GM12878 (cell line): ENCODE measurements at regions not wholly inside any gene's neighbourhood (a gene's known extent, or its start where the extent isn't known, plus 50 kb on each side); places are given as distances from the start of the nearest gene placed in this dataset.

Experiments
- ATAC-seq: fragments of 200-7000 bp; cut with Tn5 transposase; 3 replicates; pipeline ENCODE4 v1.9.1; 2020; ENCODE audit warnings: mild to moderate bottlenecking, moderate library complexity
- BruUV-seq: library from RNA; stranded (reverse); fragments of 400-500 nt; replicated peaks from 2 replicates; lab custom pipeline; 2021; lab: Mats Ljungman, UMichigan
- CTCF ChIA-PET: fragments of 300-600 bp; sonication (Branson Sonifier 250); formaldehyde crosslinking; extraction: SDS; loops from one replicate; lab custom pipeline; 2021; ENCODE audit warnings: inconsistent platforms; lab: Yijun Ruan, JAX
- POLR2A ChIA-PET: fragments of 350-600 bp; formaldehyde crosslinking; extraction: SDS; loops from one replicate; lab custom pipeline; 2021; ENCODE audit warnings: inconsistent platforms; lab: Charles Lee
- RAD21 ChIA-PET: fragments of 300-600 bp; sonication (Branson Sonifier 250); formaldehyde crosslinking; loops from one replicate; lab custom pipeline; 2023; ENCODE audit warnings: antibody characterized with exemption; ENCODE audit not compliant: unreplicated experiment; lab: Charles Lee
- SMC1A ChIA-PET: fragments of 300-600 bp; sonication (Branson Sonifier 250); formaldehyde crosslinking; loops from one replicate; lab custom pipeline; 2023; ENCODE audit not compliant: unreplicated experiment, uncharacterized antibody; lab: Charles Lee
- DNase-seq: peaks from one replicate; pipeline ENCODE4 v3.0.0-alpha.2; 2011; ENCODE audit warnings: low read depth, low spot score
- FAIRE-seq: peaks from 3 replicates; lab custom pipeline; 2011; peaks lifted over from hg19 to GRCh38; lab: Jason Lieb, UNC
- H2AFZ ChIP-seq: 2 replicates; pipeline ENCODE4 v1.6.0; 2011; ENCODE audit warnings: low read depth, low read length, control low read depth; ENCODE audit not compliant: control insufficient read depth
- H3K27ac ChIP-seq: 2 replicates; pipeline ENCODE4 v1.5.1; 2011; ENCODE audit warnings: control low read depth; ENCODE audit not compliant: control insufficient read depth, insufficient read depth
- H3K27me3 ChIP-seq, 2 experiments: replicated peaks in 1 of 2; 2 replicates each; pipeline versions ENCODE4 v1.6.0 to v1.6.1; 2011; ENCODE audit warnings: low read length in 1 of 2; ENCODE audit not compliant: control insufficient read depth in 2 of 2, insufficient read depth in 2 of 2
- H3K36me3 ChIP-seq, 2 experiments: 2 replicates each; pipeline ENCODE4 v1.5.1; 2011; ENCODE audit warnings: low read length in 1 of 2; ENCODE audit not compliant: control insufficient read depth in 2 of 2, insufficient read depth in 2 of 2
- H3K4me1 ChIP-seq: 2 replicates; pipeline ENCODE4 v1.6.1; 2011; ENCODE audit warnings: mild to moderate bottlenecking, low read length, moderate library complexity, mixed read lengths; ENCODE audit not compliant: control insufficient read depth, insufficient read depth
- H3K4me2 ChIP-seq: 2 replicates; pipeline ENCODE4 v1.6.0; 2011; ENCODE audit warnings: control low read depth; ENCODE audit not compliant: control insufficient read depth, insufficient read depth
- H3K4me3 ChIP-seq: fragments of 200-600 bp; sonication (generic); 2 replicates; pipeline ENCODE4 v1.5.1; 2016
- H3K79me2 ChIP-seq: 2 replicates; pipeline ENCODE4 v1.6.0; 2011; ENCODE audit warnings: low read length; ENCODE audit not compliant: control insufficient read depth, insufficient read depth
- H3K9ac ChIP-seq: 2 replicates; pipeline ENCODE4 v1.8.0; 2011; ENCODE audit warnings: low read length, control low read depth, mixed read lengths; ENCODE audit not compliant: control insufficient read depth, insufficient read depth
- H3K9me3 ChIP-seq: replicated peaks from 3 replicates; pipeline ENCODE4 v1.5.1; 2011; ENCODE audit warnings: mild to moderate bottlenecking, low read length; ENCODE audit not compliant: control insufficient read depth, insufficient read depth
- H4K20me1 ChIP-seq: 2 replicates; pipeline ENCODE4 v1.6.0; 2011; ENCODE audit not compliant: control insufficient read depth, insufficient read depth
- ATF2 ChIP-seq: IDR thresholded peaks from 2 replicates; pipeline ENCODE4 v1.6.1; 2012; ENCODE audit warnings: low read length, inconsistent platforms
- BHLHE40 ChIP-seq, 2 experiments: fragments of 450-650 bp in 1 of 2; IDR thresholded peaks; 2 replicates each; pipeline ENCODE4 v1.6.1; 2011 to 2017; ENCODE audit warnings: low read depth in 2 of 2, borderline replicate concordance in 1 of 2, improper control_type of control experiment in 1 of 2, low read length in 1 of 2, mild to moderate bottlenecking in 1 of 2
- FOXK2 ChIP-seq: fragments of 450-650 bp; IDR thresholded peaks from 2 replicates; pipeline ENCODE4 v1.6.1; 2017; ENCODE audit warnings: mild to moderate bottlenecking, moderate library complexity
- FOXM1 ChIP-seq: IDR thresholded peaks from 2 replicates; pipeline ENCODE4 v1.6.1; 2012; ENCODE audit warnings: low read depth, mild to moderate bottlenecking, inconsistent platforms, low read length, moderate library complexity
- GATAD2B ChIP-seq: fragments of 450-650 bp; conservative IDR thresholded peaks from 2 replicates; pipeline ENCODE4 v1.6.1; 2017; ENCODE audit warnings: low read depth, mild to moderate bottlenecking, moderate library complexity
- HSF1 ChIP-seq: fragments of 150-350 bp; IDR thresholded peaks from 2 replicates; pipeline ENCODE4 v1.6.1; 2014; ENCODE audit warnings: mild to moderate bottlenecking, low read depth, low read length
- IRF3 ChIP-seq: fragments of 450-650 bp; IDR thresholded peaks from 2 replicates; pipeline ENCODE4 v1.6.1; 2014; ENCODE audit warnings: mild to moderate bottlenecking
- MTA2 ChIP-seq: fragments of 450-650 bp; IDR thresholded peaks from 2 replicates; pipeline ENCODE4 v1.6.1; 2016; ENCODE audit warnings: low read depth, mild to moderate bottlenecking, moderate library complexity
- PBX3 ChIP-seq: IDR thresholded peaks from 2 replicates; pipeline ENCODE4 v1.6.1; 2011; ENCODE audit warnings: mild to moderate bottlenecking, low read depth, low read length, moderate library complexity; ENCODE audit not compliant: insufficient replicate concordance
- RAD51 ChIP-seq: fragments of 450-650 bp; IDR thresholded peaks from 2 replicates; pipeline ENCODE4 v1.6.1; 2016; ENCODE audit warnings: moderate library complexity, mild to moderate bottlenecking, inconsistent platforms
- RBBP5 ChIP-seq: fragments of 200-600 bp; sonication (generic); conservative IDR thresholded peaks from 2 replicates; pipeline ENCODE4 v1.6.1; 2016
- SMAD5 ChIP-seq: IDR thresholded peaks from 2 replicates; pipeline ENCODE4 v1.6.1; 2016; ENCODE audit warnings: antibody characterized with exemption, low read depth
- USF1 ChIP-seq: IDR thresholded peaks from 2 replicates; pipeline ENCODE4 v1.6.1; 2011; ENCODE audit warnings: borderline replicate concordance, low read depth, mild to moderate bottlenecking, moderate library complexity, mixed read lengths, low read length; ENCODE audit not compliant: insufficient read depth; ENCODE audit errors: extremely low read length
- ZBED1 ChIP-seq: IDR thresholded peaks from 2 replicates; pipeline ENCODE4 v1.6.1; 2016; ENCODE audit warnings: borderline replicate concordance
- WGBS: methylation state at CpG from one replicate; pipeline ENCODE4 v1.1.6; 2016; ENCODE audit warnings: low lambda C conversion rate; ENCODE audit not compliant: insufficient replicate concordance, insufficient coverage; ENCODE audit errors: missing lambda C conversion rate; 5-methylcytosine and 5-hydroxymethylcytosine counted together
- in situ Hi-C: fragments of 300-500 bp; cut with MboI; formaldehyde crosslinking; loops from 9 replicates; pipeline ENCODE4 v1.14.3; 2018; ENCODE audit warnings: mixed read lengths
- intact Hi-C: fragments of 100-400 bp; cut with micrococcal nuclease; formaldehyde crosslinking; loops from one replicate; pipeline ENCODE4 v1.14.2; 2022; ENCODE audit not compliant: unreplicated experiment

- WGBS: 13% methylated on average over 3 of the region's 3 CpGs
- no peak for DNase-seq
- no peak for TF ChIP-seq FOXM1
- TF ChIP-seq SMAD5: no peak
- no peak for TF ChIP-seq RBBP5
- no peak for TF ChIP-seq ATF2
- TF ChIP-seq ZBED1: no peak
- no peak for TF ChIP-seq IRF3
- TF ChIP-seq RAD51: no peak
- no peak for TF ChIP-seq HSF1
- no peak for TF ChIP-seq BHLHE40 (IDR thresholded peaks at IDR 0.05; ENCODE audit: borderline replicate concordance in 1 of 2, low read depth in 2 of 2, low read length in 1 of 2)
- no peak for TF ChIP-seq FOXK2
- TF ChIP-seq GATAD2B: no peak
- TF ChIP-seq USF1: no peak
- no peak for TF ChIP-seq MTA2
- no peak for TF ChIP-seq PBX3
- TF ChIP-seq, all 136 proteins: peak for 0
- no peak overlapping the region for H2AFZ ChIP-seq
- CTCF ChIA-PET: interaction anchor here (2.2 kb wide), 1 partner anchor 17 kb away, joined by 6 read pairs; no protein-coding TSS in a partner anchor
- no peaks in the 10 kb centered on the region for H3K4me1 ChIP-seq
- no peak overlapping the region for H3K4me2 ChIP-seq
- H3K9ac ChIP-seq: no peak overlapping the region
- H3K9me3 ChIP-seq: no peaks in the 10 kb centered on the region
- H3K36me3 ChIP-seq: no peaks in the 10 kb centered on the region
- SMC1A ChIA-PET: no interaction called here
- RAD21 ChIA-PET: no interaction called here
- in situ Hi-C loops: no loop called here
- no peak overlapping the region for H3K4me3 ChIP-seq
- intact Hi-C loops: no loop called here
- H3K79me2 ChIP-seq: no peaks in the 10 kb centered on the region
- FAIRE-seq: no peak
- POLR2A ChIA-PET: no interaction called here
- no peaks in the 10 kb centered on the region for H4K20me1 ChIP-seq
- no TSS peak for BruUV-seq
- no peak for ATAC-seq
- no peak overlapping the region for H3K27ac ChIP-seq
- peaks cover 0 to 11% of the 10 kb centered on the region in 2 experiments; a peak in 2 of 4 replicates for H3K27me3 ChIP-seq
These were observed 582.4 kb upstream of the BRINP1 start for GRCh38 chr9:119951591-119951990.
